HG02938 (cell line): ENCODE measurements at regions not wholly inside any gene's neighbourhood (a gene's known extent, or its start where the extent isn't known, plus 50 kb on each side); places are given as distances from the start of the nearest gene placed in this dataset.

Experiments
- ATAC-seq: cut with Tn5 transposase; IDR thresholded peaks from one replicate; pipeline ENCODE4 v1.9.1; 2021; ENCODE audit warnings: mild to moderate bottlenecking, moderate library complexity; ENCODE audit not compliant: unreplicated experiment

DNA sequence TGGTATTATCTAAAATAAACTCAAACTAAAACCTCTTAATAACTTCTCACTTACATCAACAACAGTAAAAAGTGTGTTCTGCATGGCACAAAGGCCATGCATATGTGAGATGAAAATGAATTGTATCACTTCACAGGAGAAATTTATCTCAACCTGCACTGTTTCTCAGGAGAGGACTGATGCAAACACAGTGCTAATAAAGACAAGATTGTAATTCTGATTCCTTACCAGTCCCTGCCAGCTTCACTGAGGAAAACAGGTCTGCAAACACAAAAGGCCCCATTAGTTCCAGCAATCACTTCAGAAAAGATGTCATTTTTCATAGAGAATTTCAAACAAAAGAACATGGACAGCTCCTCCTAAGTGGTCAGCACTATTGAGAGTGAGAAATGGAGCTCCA is 117.3 kb upstream of the PDE4D start:
- ATAC-seq: no peak

GRCh38 chr5:60010328-60010727 is 116.8 kb upstream of the PDE4D start:
- ATAC-seq: no peak

GRCh38 chr5:60007729-60008128 is 114.2 kb upstream of the PDE4D start:
- ATAC-seq: no peak

- no peak for ATAC-seq
Measured at GRCh38 chr5:59999056-59999455, 105.5 kb upstream of the PDE4D start.

- ATAC-seq: no peak
Measured at GRCh38 chr5:59992206-59992605, 98.7 kb upstream of the PDE4D start.

- no peak for ATAC-seq
Measured at GRCh38 chr5:59988396-59988795, 94.9 kb upstream of the PDE4D start.

DNA sequence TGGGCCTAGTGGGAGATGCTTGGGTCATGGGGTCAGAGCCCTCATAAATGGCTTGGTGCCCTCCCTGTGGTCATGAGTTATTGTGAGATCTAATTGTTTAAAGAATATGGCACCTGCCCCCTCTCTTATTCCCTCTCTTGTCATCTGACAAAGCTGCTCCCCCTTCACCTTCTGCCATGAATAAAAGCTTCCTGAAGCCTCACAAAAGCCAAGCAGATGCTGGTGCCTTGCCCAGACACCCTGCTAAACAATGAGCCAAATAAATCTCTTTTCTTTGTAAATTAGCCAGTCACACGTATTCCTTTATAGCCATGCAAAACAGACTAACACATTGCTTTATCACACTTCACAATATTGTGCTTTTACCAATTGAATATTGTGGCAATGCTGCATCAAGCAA is 82.8 kb upstream of the PDE4D start:
- no peak for ATAC-seq

- no peak for ATAC-seq
Measured at GRCh38 chr5:59972043-59972442, 78.5 kb upstream of the PDE4D start.

- ATAC-seq: no peak
Measured at GRCh38 chr5:59959330-59959729, 65.8 kb upstream of the PDE4D start.

GRCh38 chr5:59956130-59956783 is 62.7 kb upstream of the PDE4D start:
- no peak for ATAC-seq

DNA sequence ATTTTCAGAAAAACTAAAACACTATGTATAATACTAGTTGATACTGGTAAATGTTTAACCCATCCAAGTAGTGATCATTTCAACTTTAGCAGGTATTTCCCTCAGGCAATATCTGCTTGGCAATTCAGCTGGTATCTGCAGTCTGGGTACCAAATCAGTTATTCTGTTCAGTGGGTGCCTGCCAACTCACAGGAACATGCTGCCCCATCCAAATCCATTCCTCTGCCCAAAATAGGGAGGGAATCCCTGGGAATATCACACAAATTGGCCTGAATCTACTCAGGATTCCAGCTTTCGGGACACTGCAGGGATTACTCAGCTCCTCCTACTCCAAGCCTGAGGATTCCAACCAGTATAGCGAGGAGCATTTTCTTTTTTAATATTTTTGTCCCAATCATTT is 61.7 kb upstream of the PDE4D start:
- no peak for ATAC-seq

DNA sequence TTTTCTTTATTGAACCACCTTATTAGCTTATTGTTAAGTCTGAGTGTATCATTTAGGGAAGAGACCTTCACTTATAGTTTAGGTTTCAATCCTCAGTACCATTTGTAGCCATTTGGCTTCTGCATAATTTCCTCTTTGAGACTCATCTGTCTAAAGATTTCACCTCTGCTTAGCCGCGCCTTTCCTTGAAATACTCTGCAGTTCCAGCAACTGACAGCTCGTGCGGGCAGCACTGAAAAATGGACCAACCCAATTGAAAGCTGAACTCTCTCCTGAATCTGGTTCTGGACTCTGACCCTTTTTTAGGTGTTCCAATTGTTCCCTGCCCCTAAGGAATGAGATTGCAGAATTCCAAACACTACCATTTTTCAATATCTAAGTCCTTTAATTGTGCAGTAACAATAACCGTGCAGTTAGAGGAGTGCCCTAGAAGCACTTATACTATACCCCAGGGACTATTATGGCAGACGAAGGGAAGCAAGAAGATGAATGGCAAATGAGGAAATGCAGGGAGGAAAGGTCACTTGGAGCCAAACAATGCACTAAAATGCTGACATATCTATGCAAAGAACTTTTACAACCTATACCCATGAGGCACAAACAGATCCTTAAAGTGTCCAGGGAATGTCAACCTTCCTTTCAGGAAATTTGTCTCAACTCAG is 50.1 kb upstream of the PDE4D start:
- no peak for ATAC-seq
